SK-N-MC (cell line): ENCODE measurements at regions not wholly inside any gene's neighbourhood (a gene's known extent, or its start where the extent isn't known, plus 50 kb on each side); places are given as distances from the start of the nearest gene placed in this dataset.

Source experiments
- DNase-seq: peaks from one replicate; pipeline ENCODE4 v3.0.0-alpha.2; 2011; ENCODE audit warnings: low read depth, low spot score
- H3K27ac ChIP-seq: fragments of 200-600 bp; sonication (generic); 2 replicates; pipeline ENCODE4 v1.5.1; 2016; ENCODE audit warnings: mixed run types
- H3K36me3 ChIP-seq: fragments of 200-600 bp; sonication (generic); 2 replicates; pipeline ENCODE4 v1.6.1; 2017; ENCODE audit warnings: antibody characterized with exemption, low read length, mixed read lengths; ENCODE audit not compliant: insufficient read depth
- H3K4me3 ChIP-seq: fragments of 200-600 bp; sonication (generic); 2 replicates; pipeline ENCODE4 v1.5.1; 2016
- H3K9ac ChIP-seq: fragments of 200-600 bp; sonication (generic); 2 replicates; pipeline ENCODE4 v1.8.0; 2017; ENCODE audit warnings: mixed run types, mixed read lengths; ENCODE audit not compliant: insufficient read length
- H3K9me3 ChIP-seq: fragments of 200-600 bp; sonication (generic); 2 replicates; pipeline ENCODE4 v1.6.1; 2017; ENCODE audit warnings: low read depth, mild to moderate bottlenecking, antibody characterized with exemption, low read length, moderate library complexity, mixed read lengths
- EZH2 ChIP-seq: fragments of 200-600 bp; sonication (generic); IDR thresholded peaks from one replicate; pipeline ENCODE4 v1.6.1; 2017; ENCODE audit warnings: antibody characterized with exemption
- FOXP2 ChIP-seq: optimal IDR thresholded peaks from 2 replicates; pipeline ENCODE3; 2011; ENCODE audit warnings: mild to moderate bottlenecking, moderate library complexity; ENCODE audit not compliant: insufficient read depth; ENCODE audit errors: extremely low read length, control extremely low read depth
- POLR2AphosphoS5 ChIP-seq: IDR thresholded peaks from 2 replicates; pipeline ENCODE4 v1.6.1; 2012; ENCODE audit warnings: mild to moderate bottlenecking, low read depth, low read length, borderline replicate concordance

DNA sequence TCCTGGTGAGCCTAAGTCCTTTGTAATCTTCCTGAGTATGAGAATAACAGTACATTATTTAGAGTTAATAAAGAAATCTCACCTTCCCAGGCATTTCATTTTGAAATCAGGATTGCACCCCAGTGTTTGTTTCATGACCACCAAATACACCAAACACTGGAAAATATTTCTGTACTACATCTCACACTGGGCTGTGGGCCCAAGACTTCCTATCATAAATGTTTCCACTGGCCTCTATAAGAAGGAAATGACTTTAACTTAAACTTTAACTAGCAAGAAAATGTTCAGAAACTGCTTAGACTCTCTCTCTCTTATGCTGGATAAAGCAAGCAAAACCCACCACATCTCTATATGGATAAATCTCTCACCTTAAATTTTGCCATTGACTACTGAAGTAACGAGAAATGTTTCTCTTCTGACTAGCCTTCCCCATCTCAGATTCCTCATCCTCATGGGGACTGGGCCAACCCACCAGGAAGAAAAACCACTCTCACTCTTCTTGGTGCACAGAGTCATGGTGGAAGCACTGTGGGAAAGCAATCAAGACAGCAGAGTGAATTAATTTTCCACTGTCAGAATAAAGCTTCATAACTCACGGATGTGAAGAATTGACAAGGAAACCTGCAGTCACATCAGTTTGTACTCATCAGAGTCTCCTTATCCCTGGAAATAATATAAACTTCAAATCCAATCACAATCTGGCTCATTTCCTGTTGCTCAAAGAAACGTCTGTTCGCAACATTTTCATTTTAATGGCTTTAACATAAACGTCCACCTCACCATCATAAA is 859.6 kb downstream of the EPHA3 start:
- DNase-seq, result no peak
- Histone ChIP-seq H3K27ac (no peak overlapping the region), H3K4me3 (no peak overlapping the region), H3K36me3 (no peaks in the 10 kb centered on the region), H3K9me3 (no peaks in the 10 kb centered on the region), H3K9ac (no peak overlapping the region)
- TF ChIP-seq EZH2 (no peak), POLR2AphosphoS5 (no peak), FOXP2 (no peak)

DNA sequence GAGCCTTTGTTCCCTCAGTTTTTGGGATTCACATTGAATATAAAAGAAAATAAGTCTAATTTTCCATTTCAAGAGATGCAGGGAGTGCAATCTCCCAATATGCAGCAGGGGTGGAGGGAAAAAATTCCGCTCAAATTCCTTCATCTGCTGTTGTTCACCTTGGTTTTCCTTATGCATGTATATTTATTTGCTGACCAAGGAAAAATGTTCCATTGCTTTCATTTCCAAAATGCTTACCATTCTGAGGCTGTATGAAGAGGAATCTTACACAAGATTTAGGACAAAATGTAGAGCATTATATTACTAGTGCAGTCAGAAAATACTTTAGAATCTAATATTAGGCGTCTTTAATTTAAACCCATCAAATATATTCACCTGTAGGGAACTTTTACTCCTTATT is 863.9 kb downstream of the EPHA3 start:
- Histone ChIP-seq H3K36me3 (no peaks in the 10 kb centered on the region), H3K9me3 (no peaks in the 10 kb centered on the region), H3K4me3 (no peak overlapping the region), H3K9ac (no peak overlapping the region), H3K27ac (no peak overlapping the region)
- DNase-seq, result no peak
- TF ChIP-seq EZH2 (no peak), POLR2AphosphoS5 (no peak), FOXP2 (no peak)

DNA sequence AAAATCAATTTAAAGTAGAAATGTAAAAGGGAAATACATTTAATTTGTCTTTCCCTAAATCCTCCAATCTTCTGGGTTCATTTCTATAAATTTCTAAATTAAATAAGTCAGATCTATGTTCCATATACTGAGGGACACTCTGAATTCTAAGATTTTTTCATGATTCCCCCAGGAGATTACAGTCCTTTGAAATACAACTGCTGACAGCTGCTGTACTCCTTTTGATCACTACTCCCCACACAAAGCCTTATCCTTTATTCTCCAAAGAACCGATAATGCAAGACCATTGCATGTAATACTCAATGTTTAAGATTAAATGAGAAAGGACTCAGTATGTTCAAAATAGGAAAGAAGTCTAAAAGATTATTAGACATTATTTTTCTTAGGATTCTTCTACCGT is 865.7 kb downstream of the EPHA3 start:
- Histone ChIP-seq H3K27ac (no peak overlapping the region), H3K36me3 (no peaks in the 10 kb centered on the region)
- DNase-seq, result no peak

DNA sequence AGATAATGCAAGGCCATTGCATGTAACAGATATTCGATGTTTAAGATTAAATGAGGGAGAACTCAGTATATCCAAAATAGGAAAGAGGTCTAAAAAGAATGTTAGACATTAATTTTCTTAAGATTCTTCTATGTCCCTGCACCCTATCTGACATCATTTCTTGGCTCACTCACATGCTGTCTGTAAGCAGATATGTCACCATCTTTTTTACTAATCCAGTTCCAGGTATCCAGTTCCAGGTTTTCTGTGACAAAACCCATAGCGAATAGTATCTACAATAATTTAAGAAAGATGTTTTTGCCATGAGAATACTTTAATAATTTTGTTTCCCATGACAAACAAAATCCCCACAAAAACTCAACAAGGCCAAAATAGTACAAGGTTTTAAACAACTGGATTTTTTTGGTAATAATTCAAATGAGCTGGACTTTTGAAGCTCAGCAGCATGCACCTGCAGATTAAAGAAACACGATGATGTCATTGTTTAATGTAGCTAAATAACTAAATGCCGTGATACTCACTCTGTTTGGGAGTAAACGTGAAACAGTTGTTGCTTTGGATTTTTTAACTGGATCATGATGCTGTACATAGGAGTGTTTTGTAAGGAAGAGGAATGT is 867.6 kb downstream of the EPHA3 start:
- no peak overlapping the region for H3K9ac ChIP-seq
- no peaks in the 10 kb centered on the region for H3K36me3 ChIP-seq
- no peak for TF ChIP-seq POLR2AphosphoS5
- no peak for TF ChIP-seq EZH2
- no peak for TF ChIP-seq FOXP2
- H3K27ac ChIP-seq, result no peak overlapping the region
- H3K9me3 ChIP-seq, result no peaks in the 10 kb centered on the region
- DNase-seq, result no peak
- H3K4me3 ChIP-seq, result no peak overlapping the region

More for the DNA sequence above, 865.7 kb downstream of the EPHA3 start:
- TF ChIP-seq FOXP2 (no peak), POLR2AphosphoS5 (no peak), EZH2 (no peak)
- Histone ChIP-seq H3K9ac (no peak overlapping the region), H3K4me3 (no peak overlapping the region), H3K9me3 (no peaks in the 10 kb centered on the region)

DNA sequence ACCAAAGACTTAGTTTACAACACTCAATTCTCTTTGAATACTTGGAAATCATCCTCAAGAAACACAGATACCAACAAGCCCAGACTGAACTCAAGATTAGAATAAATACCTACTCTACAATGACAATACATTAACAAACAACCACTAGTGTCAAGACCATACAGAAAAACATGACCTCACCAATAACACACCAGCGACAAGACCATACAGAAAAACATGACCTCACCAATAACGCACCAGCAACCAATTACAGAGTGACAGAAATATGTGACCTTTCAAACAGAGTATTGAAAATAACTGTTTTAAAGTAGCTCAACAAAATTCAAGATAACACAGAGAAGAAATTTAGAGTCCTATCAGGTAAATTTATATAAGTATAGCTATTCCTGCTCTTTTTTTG is 876.0 kb downstream of the EPHA3 start:
- no peaks in the 10 kb centered on the region for H3K9me3 ChIP-seq
- H3K4me3 ChIP-seq, result no peak overlapping the region
- no peaks in the 10 kb centered on the region for H3K36me3 ChIP-seq
- TF ChIP-seq FOXP2, result no peak
- no peak for TF ChIP-seq POLR2AphosphoS5
- no peak for TF ChIP-seq EZH2
- no peak overlapping the region for H3K9ac ChIP-seq
- H3K27ac ChIP-seq, result no peak overlapping the region
- DNase-seq, result no peak

DNA sequence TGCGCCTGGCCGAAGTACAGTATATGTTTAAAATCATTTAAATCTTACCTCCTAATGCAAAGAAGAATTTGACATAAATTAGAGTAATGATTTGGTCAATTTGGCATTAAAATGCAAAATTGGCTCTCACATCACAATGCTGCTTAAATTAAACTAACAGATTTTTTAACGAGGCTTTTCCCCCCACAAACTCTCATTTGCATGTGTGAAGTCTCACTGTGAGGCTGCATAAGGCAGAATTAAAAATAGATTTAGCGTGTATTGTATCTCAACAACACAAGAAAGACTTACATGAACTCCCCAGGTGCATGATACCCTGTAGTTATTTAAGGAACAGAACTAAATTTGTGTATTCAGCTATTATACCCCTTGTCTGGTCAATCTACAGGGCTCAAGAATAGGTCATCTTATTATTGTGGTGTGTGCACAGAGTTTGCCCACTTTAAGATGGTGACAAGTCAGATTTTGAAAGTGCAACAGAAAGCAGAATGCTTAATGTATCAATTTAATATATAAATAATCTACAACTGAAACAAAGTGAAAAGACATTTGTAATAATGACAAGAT is 897.9 kb downstream of the EPHA3 start:
- H3K9me3 ChIP-seq, result no peaks in the 10 kb centered on the region
- TF ChIP-seq POLR2AphosphoS5 (no peak), EZH2 (no peak), FOXP2 (no peak)
- no peak overlapping the region for H3K4me3 ChIP-seq
- no peak overlapping the region for H3K9ac ChIP-seq
- DNase-seq, result no peak
- no peaks in the 10 kb centered on the region for H3K36me3 ChIP-seq
- H3K27ac ChIP-seq, result no peak overlapping the region

DNA sequence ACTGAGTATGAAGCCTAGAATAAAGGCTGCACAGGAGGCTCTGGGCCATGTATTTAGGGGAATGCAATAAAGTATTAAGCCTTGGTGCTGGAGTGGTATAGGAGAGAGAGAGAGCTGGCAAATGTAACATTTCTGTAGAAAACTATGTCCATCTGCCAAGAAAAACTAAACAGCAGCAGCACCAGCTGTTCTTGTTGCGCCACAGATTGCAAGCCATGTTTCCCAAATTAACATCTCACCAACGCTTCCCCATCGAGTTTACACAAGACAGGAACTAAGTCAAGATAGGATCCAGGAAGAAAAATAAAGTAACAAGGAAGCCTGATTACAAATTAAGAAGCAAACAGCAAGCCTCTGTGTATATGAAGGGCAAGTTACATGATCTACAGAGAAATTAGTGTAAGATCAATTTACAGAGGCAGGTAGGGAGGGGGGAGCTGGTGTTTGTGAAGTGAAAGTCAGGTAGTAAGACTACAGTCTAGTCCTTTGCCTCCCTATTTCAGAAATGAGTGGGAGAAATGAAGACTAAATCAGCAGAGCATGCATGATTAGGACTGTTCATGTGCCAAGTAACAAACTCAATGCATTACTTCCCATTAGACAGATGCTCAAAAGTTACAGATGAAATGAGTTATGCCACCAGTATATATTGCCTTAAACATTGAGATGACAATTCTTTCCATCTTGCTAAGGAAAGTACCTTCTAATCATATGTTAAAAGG is 900.5 kb downstream of the EPHA3 start:
- Histone ChIP-seq H3K9ac (no peak overlapping the region), H3K27ac (no peak overlapping the region), H3K9me3 (no peaks in the 10 kb centered on the region), H3K4me3 (no peak overlapping the region), H3K36me3 (no peaks in the 10 kb centered on the region)
- DNase-seq, result no peak
- TF ChIP-seq FOXP2 (no peak), POLR2AphosphoS5 (no peak), EZH2 (no peak)

DNA sequence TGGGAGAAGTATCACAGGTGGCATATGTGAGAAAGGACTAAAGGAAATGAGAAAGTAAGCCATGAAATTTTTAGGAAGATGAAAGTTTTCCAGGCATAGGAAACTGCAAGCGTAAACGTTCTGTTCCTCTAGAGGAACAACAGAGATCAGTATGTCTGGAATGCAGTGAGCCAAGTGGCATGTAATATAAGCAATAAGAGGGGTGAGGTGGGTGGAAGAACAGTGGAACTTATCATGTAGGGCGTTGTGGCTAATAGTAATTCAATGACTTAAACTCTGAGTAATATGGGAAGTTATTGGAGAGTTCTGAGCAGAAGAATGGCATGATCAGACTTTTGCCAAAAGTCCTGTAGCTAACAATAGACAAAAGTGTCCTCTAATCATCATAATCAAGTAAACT is 902.9 kb downstream of the EPHA3 start:
- H3K9ac ChIP-seq, result no peak overlapping the region
- no peak for TF ChIP-seq EZH2
- TF ChIP-seq POLR2AphosphoS5, result no peak
- no peak for TF ChIP-seq FOXP2
- no peak overlapping the region for H3K4me3 ChIP-seq
- no peaks in the 10 kb centered on the region for H3K36me3 ChIP-seq
- no peak for DNase-seq
- no peak overlapping the region for H3K27ac ChIP-seq
- no peaks in the 10 kb centered on the region for H3K9me3 ChIP-seq

DNA sequence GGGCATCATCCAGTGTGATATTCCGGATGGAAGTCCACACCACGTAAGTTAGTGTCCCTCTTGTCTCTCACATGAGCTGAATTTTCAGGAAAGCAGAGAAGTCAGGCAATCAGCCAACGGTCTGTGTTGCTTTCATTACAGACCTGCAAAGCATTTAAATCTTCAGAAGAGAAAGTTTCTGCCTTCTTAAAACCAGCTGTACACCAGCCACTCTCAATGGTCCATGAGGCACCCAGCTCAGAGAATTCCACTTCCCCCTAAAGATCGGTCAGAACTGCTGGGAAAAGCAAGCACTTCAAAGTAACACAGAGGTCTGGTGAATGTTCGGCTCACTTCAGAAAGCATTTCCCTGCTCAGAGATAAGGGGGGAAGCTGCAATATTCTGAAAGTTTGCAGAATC is 903.7 kb downstream of the EPHA3 start:
- DNase-seq, result no peak
- TF ChIP-seq POLR2AphosphoS5 (no peak), FOXP2 (no peak), EZH2 (no peak)
- Histone ChIP-seq H3K27ac (no peak overlapping the region), H3K9ac (no peak overlapping the region), H3K9me3 (no peaks in the 10 kb centered on the region), H3K4me3 (no peak overlapping the region), H3K36me3 (no peaks in the 10 kb centered on the region)
